HCT116 (cell line): ENCODE measurements at regions not wholly inside any gene's neighbourhood (a gene's known extent, or its start where the extent isn't known, plus 50 kb on each side); places are given as distances from the start of the nearest gene placed in this dataset.

Experiments
- ATAC-seq: fragments of 200-7000 bp; cut with Tn5 transposase; 2 replicates; pipeline ENCODE4 v1.9.1; 2020; ENCODE audit warnings: mild to moderate bottlenecking, moderate library complexity
- BruUV-seq: library from RNA; stranded (reverse); fragments of 400-500 nt; replicated peaks from 2 replicates; lab custom pipeline; 2021; lab: Mats Ljungman, UMichigan
- CTCF ChIA-PET: fragments of 300-600 bp; sonication (Branson Sonifier 250); formaldehyde crosslinking; loops from one replicate; lab custom pipeline; 2021; ENCODE audit warnings: antibody characterized with exemption; lab: Charles Lee
- POLR2A ChIA-PET: fragments of 300-600, 350-600 bp; sonication (Branson Sonifier 250); formaldehyde crosslinking; loops from one replicate; lab custom pipeline; 2021; ENCODE audit warnings: antibody characterized with exemption; lab: Charles Lee
- RAD21 ChIA-PET, 2 experiments: fragments of 300-600 bp; sonication (Branson Sonifier 250); formaldehyde crosslinking; loops; one replicate each; lab custom pipeline; 2023; ENCODE audit warnings: low total read pairs in 2 of 2; ENCODE audit not compliant: uncharacterized antibody in 2 of 2, unreplicated experiment in 2 of 2, low non-redundant PET in 1 of 2; lab: Charles Lee
- DNase-seq: peaks from one replicate; pipeline ENCODE4 v3.0.0-alpha.2; 2010; ENCODE audit warnings: low read depth, low spot score
- H2AFZ ChIP-seq: fragments of 200-600 bp; shearing (Covaris generic), sonication (generic); 2 replicates; pipeline ENCODE4 v1.6.1; 2017; ENCODE audit warnings: low read depth, mixed run types, mixed read lengths, antibody characterized with exemption, low read length; ENCODE audit not compliant: poor library complexity, severe bottlenecking
- H3K27ac ChIP-seq: 2 replicates; pipeline ENCODE4 v1.5.1; 2012; ENCODE audit warnings: low read depth, low read length
- H3K27me3 ChIP-seq: fragments of 200-600 bp; sonication (generic); 2 replicates; pipeline ENCODE4 v1.6.1; 2016; ENCODE audit warnings: mixed run types, low read length, mixed read lengths; ENCODE audit not compliant: insufficient read depth
- H3K36me3 ChIP-seq, 2 experiments: fragments of 200-500 bp in 1 of 2; fragments of 200-600 bp in 1 of 2; sonication (Bioruptor generic) in 1 of 2; sonication (generic) in 1 of 2; 2 replicates each; pipeline versions ENCODE4 v1.5.1 to v1.6.1; 2014 to 2016; ENCODE audit warnings: low read length in 2 of 2, inconsistent platforms in 1 of 2, mixed read lengths in 1 of 2, mixed run types in 1 of 2; ENCODE audit not compliant: insufficient read depth in 2 of 2, control insufficient read depth in 1 of 2
- H3K4me1 ChIP-seq, 2 experiments: fragments of 200-600 bp in 1 of 2; sonication (generic) in 1 of 2; 2 replicates each; pipeline versions ENCODE4 v1.5.1 to v1.6.1; 2012 to 2017; ENCODE audit warnings: low read length in 2 of 2, inconsistent platforms in 1 of 2, mild to moderate bottlenecking in 1 of 2, mixed read lengths in 1 of 2, mixed run types in 1 of 2, moderate library complexity in 1 of 2; ENCODE audit not compliant: insufficient read depth in 2 of 2, control insufficient read depth in 1 of 2
- H3K4me2 ChIP-seq: fragments of 200-600 bp; sonication (generic); 2 replicates; pipeline ENCODE4 v1.6.1; 2017; ENCODE audit warnings: mixed run types, low read length, mixed read lengths
- H3K4me3 ChIP-seq, 2 experiments: fragments of 200-600 bp in 1 of 2; sonication (generic) in 1 of 2; replicated peaks in 1 of 2; 2 replicates each; pipeline ENCODE4 v1.5.1; 2011 to 2016; ENCODE audit warnings: low read length in 2 of 2, control low read depth in 1 of 2, low read depth in 1 of 2, mild to moderate bottlenecking in 1 of 2, mixed read lengths in 1 of 2, mixed run types in 1 of 2
- H3K79me2 ChIP-seq: fragments of 200-600 bp; sonication (generic); 2 replicates; pipeline ENCODE4 v1.6.1; 2017; ENCODE audit warnings: mild to moderate bottlenecking, mixed run types, low read length, moderate library complexity, mixed read lengths; ENCODE audit not compliant: insufficient read depth
- H3K9ac ChIP-seq: fragments of 200-600 bp; sonication (generic); 2 replicates; pipeline ENCODE4 v1.6.1; 2016; ENCODE audit warnings: low read length, mixed read lengths
- H3K9me2 ChIP-seq: fragments of 200-600 bp; sonication (generic), shearing (Covaris generic); 2 replicates; pipeline ENCODE4 v1.6.1; 2017; ENCODE audit warnings: mixed run types, mild to moderate bottlenecking, moderate library complexity; ENCODE audit not compliant: insufficient read depth
- H3K9me3 ChIP-seq, 2 experiments: fragments of 200-500 bp in 1 of 2; fragments of 200-600 bp in 1 of 2; sonication (Bioruptor generic) in 1 of 2; sonication (generic) in 1 of 2; 2 replicates each; pipeline ENCODE4 v1.6.1; 2014 to 2017; ENCODE audit warnings: low read length in 2 of 2, mixed read lengths in 2 of 2, inconsistent platforms in 1 of 2, low read depth in 1 of 2, mild to moderate bottlenecking in 1 of 2, mixed run types in 1 of 2, moderate library complexity in 1 of 2; ENCODE audit not compliant: control insufficient read depth in 1 of 2, insufficient read depth in 1 of 2
- H4K20me1 ChIP-seq: fragments of 200-600 bp; sonication (generic), shearing (Covaris generic); 2 replicates; pipeline ENCODE4 v1.6.1; 2017; ENCODE audit warnings: mixed run types, mild to moderate bottlenecking, moderate library complexity; ENCODE audit not compliant: insufficient read depth
- ATF3 ChIP-seq: IDR thresholded peaks from 2 replicates; pipeline ENCODE4 v1.6.1; 2012
- CBX3 ChIP-seq: IDR thresholded peaks from 2 replicates; pipeline ENCODE4 v1.6.1; 2012; ENCODE audit warnings: low read depth
- CEBPB ChIP-seq: IDR thresholded peaks from 2 replicates; pipeline ENCODE4 v1.6.1; 2012; ENCODE audit warnings: low read depth
- EGR1 ChIP-seq: IDR thresholded peaks from 2 replicates; pipeline ENCODE4 v1.6.1; 2012; ENCODE audit warnings: low read depth
- ELF1 ChIP-seq: IDR thresholded peaks from 2 replicates; pipeline ENCODE4 v1.6.1; 2012; ENCODE audit warnings: low read depth, borderline replicate concordance
- EZH2 ChIP-seq: fragments of 200-600 bp; sonication (generic); IDR thresholded peaks from 2 replicates; pipeline ENCODE4 v1.6.1; 2017; ENCODE audit warnings: antibody characterized with exemption, mixed run types
- EZH2phosphoT487 ChIP-seq: fragments of 200-600 bp; IDR thresholded peaks from 2 replicates; pipeline ENCODE4 v1.6.1; 2018; ENCODE audit warnings: antibody characterized with exemption, borderline replicate concordance
- FOSL1 ChIP-seq: IDR thresholded peaks from 2 replicates; pipeline ENCODE4 v1.6.1; 2012; ENCODE audit warnings: low read depth
- JUND ChIP-seq: IDR thresholded peaks from 2 replicates; pipeline ENCODE4 v1.6.1; 2012
- MAX ChIP-seq: IDR thresholded peaks from 2 replicates; pipeline ENCODE4 v1.6.1; 2012
- POLR2A ChIP-seq: IDR thresholded peaks from 2 replicates; pipeline ENCODE4 v1.7.0; 2011; ENCODE audit warnings: borderline replicate concordance; ENCODE audit not compliant: insufficient read depth, insufficient read length; ENCODE audit errors: extremely low read depth
- POLR2AphosphoS5 ChIP-seq: IDR thresholded peaks from 2 replicates; pipeline ENCODE4 v1.6.1; 2011; ENCODE audit warnings: mild to moderate bottlenecking, low read depth, low read length, moderate library complexity
- RAD21 ChIP-seq: IDR thresholded peaks from 2 replicates; pipeline ENCODE4 v1.6.1; 2012; ENCODE audit warnings: low read depth, mild to moderate bottlenecking
- SIN3A ChIP-seq: IDR thresholded peaks from 2 replicates; pipeline ENCODE4 v1.6.1; 2012; ENCODE audit warnings: low read depth
- SP1 ChIP-seq: IDR thresholded peaks from 2 replicates; pipeline ENCODE4 v1.6.1; 2012; ENCODE audit warnings: low read depth
- SRF ChIP-seq: IDR thresholded peaks from 2 replicates; pipeline ENCODE4 v1.6.1; 2012; ENCODE audit warnings: low read depth
- TCF7L2 ChIP-seq: IDR thresholded peaks from 2 replicates; pipeline ENCODE4 v1.7.0; 2011; ENCODE audit warnings: borderline replicate concordance, inconsistent platforms; ENCODE audit not compliant: insufficient read depth, insufficient read length; ENCODE audit errors: extremely low read depth
- YY1 ChIP-seq: IDR thresholded peaks from 2 replicates; pipeline ENCODE4 v1.6.1; 2011; ENCODE audit warnings: low read length, low read depth, moderate library complexity, mild to moderate bottlenecking; ENCODE audit not compliant: insufficient replicate concordance; ENCODE audit errors: extremely low read depth
- ZBTB33 ChIP-seq: IDR thresholded peaks from 2 replicates; pipeline ENCODE4 v1.6.1; 2011; ENCODE audit warnings: mild to moderate bottlenecking, low read length, moderate library complexity; ENCODE audit not compliant: insufficient replicate concordance; ENCODE audit errors: extremely low read depth
- ZFX ChIP-seq: fragments of 450-650 bp; IDR thresholded peaks from 2 replicates; pipeline ENCODE4 v1.6.1; 2017
- ZNF274 ChIP-seq: fragments of 200-500 bp; sonication (Bioruptor generic); IDR thresholded peaks from 2 replicates; pipeline ENCODE4 v1.6.1; 2014; ENCODE audit warnings: mild to moderate bottlenecking, low read depth, low read length, inconsistent platforms
- intact Hi-C: fragments of 100-400 bp; cut with micrococcal nuclease; formaldehyde crosslinking; loops from 2 replicates; pipeline ENCODE4 v1.10.0; 2022

- H3K9ac ChIP-seq, result no peak overlapping the region
- ATAC-seq (no peak), DNase-seq (no peak)
- no peak for TF ChIP-seq FOSL1
- no peak for TF ChIP-seq RAD21
- TF ChIP-seq POLR2AphosphoS5, result no peak
- no peak for TF ChIP-seq ATF3
- TF ChIP-seq TCF7L2, result no peak
- no peak for TF ChIP-seq EZH2phosphoT487
- TF ChIP-seq CBX3, result no peak
- no peak overlapping the region for H3K4me2 ChIP-seq
- intact Hi-C loops, result no loop called here
- no peaks in the 10 kb centered on the region for H3K27me3 ChIP-seq
- H3K9me3 ChIP-seq, result no peaks in the 10 kb centered on the region; a peak in 1 of 4 replicates
- no TSS peak for BruUV-seq
- no peak overlapping the region for H2AFZ ChIP-seq
- H3K4me3 ChIP-seq, result no peak overlapping the region
- H3K9me2 ChIP-seq, result no peaks in the 10 kb centered on the region
- ChIA-PET CTCF (no interaction called here), RAD21 (no interaction called here), POLR2A (no interaction called here)
- no peaks in the 10 kb centered on the region for H4K20me1 ChIP-seq
- H3K79me2 ChIP-seq, result no peaks in the 10 kb centered on the region
- H3K36me3 ChIP-seq, result no peaks in the 10 kb centered on the region
- H3K27ac ChIP-seq, result no peak overlapping the region
- no peaks in the 10 kb centered on the region for H3K4me1 ChIP-seq
Observed at GRCh38 chr4:24203926-24204325, 314.1 kb upstream of the PPARGC1A start.

- TF ChIP-seq ELF1 (no peak), CBX3 (no peak), ZFX (no peak), SIN3A (no peak), POLR2A (no peak), EZH2 (no peak), CEBPB (no peak), ZNF274 (no peak), FOSL1 (no peak), TCF7L2 (no peak), ZBTB33 (no peak), ATF3 (no peak), MAX (no peak), SRF (no peak), YY1 (no peak), EGR1 (no peak), SP1 (no peak), EZH2phosphoT487 (no peak), JUND (no peak), POLR2AphosphoS5 (no peak)
- DNase-seq, result no peak
- H3K9ac ChIP-seq, result no peak overlapping the region
- no peak overlapping the region for H2AFZ ChIP-seq
- H3K9me2 ChIP-seq, result no peaks in the 10 kb centered on the region
- no peaks in the 10 kb centered on the region for H3K36me3 ChIP-seq
- ChIA-PET CTCF (no interaction called here), RAD21 (no interaction called here), POLR2A (no interaction called here)
- no peak overlapping the region for H3K4me3 ChIP-seq
- H3K4me1 ChIP-seq, result no peaks in the 10 kb centered on the region
- no peaks in the 10 kb centered on the region; a peak in 1 of 4 replicates for H3K9me3 ChIP-seq
- no peaks in the 10 kb centered on the region for H3K79me2 ChIP-seq
- H3K27ac ChIP-seq, result no peak overlapping the region
- intact Hi-C loops, result no loop called here
- BruUV-seq, result no TSS peak
- no peak overlapping the region for H3K4me2 ChIP-seq
- H4K20me1 ChIP-seq, result no peaks in the 10 kb centered on the region
- H3K27me3 ChIP-seq, result no peaks in the 10 kb centered on the region
- no peak for ATAC-seq
Observed at GRCh38 chr4:24202579-24202978, 312.7 kb upstream of the PPARGC1A start.
